ENCODE measurements at regions not wholly inside any gene's neighbourhood (a gene's known extent, or its start where the extent isn't known, plus 50 kb on each side); places are given as distances from the start of the nearest gene placed in this dataset.

GRCh38 chr3:16048435-16049318, 125.8 kb upstream of the GALNT15 start:
- DNase-seq (ENCODE audit: low read depth in 4 of 4, low spot score in 3 of 4) = peak in 2 of 4 donors; percentile 34 to 40

GRCh38 chr3:16050641-16051467, 123.6 kb upstream of the GALNT15 start:
- no peak for DNase-seq (ENCODE audit: low read depth in 4 of 4, low spot score in 3 of 4)

GRCh38 chr3:16051691-16052090, 122.8 kb upstream of the GALNT15 start:
- no peak for DNase-seq (ENCODE audit: low read depth in 4 of 4, low spot score in 3 of 4)

- no peak for DNase-seq (ENCODE audit: low read depth in 4 of 4, low spot score in 3 of 4)
Measured at GRCh38 chr3:16052964-16053363, 121.5 kb upstream of the GALNT15 start.

GRCh38 chr3:16053794-16054193, 120.7 kb upstream of the GALNT15 start:
- no peak for DNase-seq (ENCODE audit: low read depth in 4 of 4, low spot score in 3 of 4)

- no peak for DNase-seq (ENCODE audit: low read depth in 4 of 4, low spot score in 3 of 4)
Measured at GRCh38 chr3:16055606-16056211, 118.8 kb upstream of the GALNT15 start.

- DNase-seq (ENCODE audit: low read depth in 4 of 4, low spot score in 3 of 4) = no peak
Measured at GRCh38 chr3:16056217-16056616, 118.3 kb upstream of the GALNT15 start.

GRCh38 chr3:16058521-16058920, 116.0 kb upstream of the GALNT15 start:
- no peak for DNase-seq (ENCODE audit: low read depth in 4 of 4, low spot score in 3 of 4)

- DNase-seq (ENCODE audit: low read depth in 4 of 4, low spot score in 3 of 4) = no peak
Measured at GRCh38 chr3:16059081-16059537, 115.4 kb upstream of the GALNT15 start.

GRCh38 chr3:16059711-16060357, 114.6 kb upstream of the GALNT15 start:
- DNase-seq (ENCODE audit: low read depth in 4 of 4, low spot score in 3 of 4) = no peak

- DNase-seq (ENCODE audit: low read depth in 4 of 4, low spot score in 3 of 4) = no peak
Measured at GRCh38 chr3:16060358-16060852, 114.1 kb upstream of the GALNT15 start.

- no peak for DNase-seq (ENCODE audit: low read depth in 4 of 4, low spot score in 3 of 4)
Measured at GRCh38 chr3:16060945-16061344, 113.5 kb upstream of the GALNT15 start.

- DNase-seq (ENCODE audit: low read depth in 4 of 4, low spot score in 3 of 4) = no peak
Measured at GRCh38 chr3:16061491-16061890, 113.0 kb upstream of the GALNT15 start.

- DNase-seq (ENCODE audit: low read depth in 4 of 4, low spot score in 3 of 4) = no peak
Measured at GRCh38 chr3:16063603-16064002, 110.9 kb upstream of the GALNT15 start.

GRCh38 chr3:16064642-16065414, 109.7 kb upstream of the GALNT15 start:
- no peak for DNase-seq (ENCODE audit: low read depth in 4 of 4, low spot score in 3 of 4)

GRCh38 chr3:16066545-16066944, 107.9 kb upstream of the GALNT15 start:
- no peak for DNase-seq (ENCODE audit: low read depth in 4 of 4, low spot score in 3 of 4)

- no peak for DNase-seq (ENCODE audit: low read depth in 4 of 4, low spot score in 3 of 4)
Measured at GRCh38 chr3:16066975-16067374, 107.5 kb upstream of the GALNT15 start.

- no peak for DNase-seq (ENCODE audit: low read depth in 4 of 4, low spot score in 3 of 4)
Measured at GRCh38 chr3:16067837-16068471, 106.5 kb upstream of the GALNT15 start.

Data from right renal pelvis (tissue), 4 donors.